ENCODE measurements at regions not wholly inside any gene's neighbourhood (a gene's known extent, or its start where the extent isn't known, plus 50 kb on each side); places are given as distances from the start of the nearest gene placed in this dataset.
"Not testable (repeated sequence)": the region's sequence is repeated elsewhere in the genome, so short reads cannot be mapped to it uniquely, and the experiment has no call there.

GRCh38 chr9:26789959-26790358, 102.6 kb downstream of the CAAP1 start:
- no peak for DNase-seq (ENCODE audit: low spot score)

GRCh38 chr9:26786564-26786963, 106.0 kb downstream of the CAAP1 start:
- no peak for DNase-seq (ENCODE audit: low spot score)

GRCh38 chr9:26782899-26783298, 109.7 kb downstream of the CAAP1 start:
- DNase-seq (ENCODE audit: low spot score) = no peak

DNA sequence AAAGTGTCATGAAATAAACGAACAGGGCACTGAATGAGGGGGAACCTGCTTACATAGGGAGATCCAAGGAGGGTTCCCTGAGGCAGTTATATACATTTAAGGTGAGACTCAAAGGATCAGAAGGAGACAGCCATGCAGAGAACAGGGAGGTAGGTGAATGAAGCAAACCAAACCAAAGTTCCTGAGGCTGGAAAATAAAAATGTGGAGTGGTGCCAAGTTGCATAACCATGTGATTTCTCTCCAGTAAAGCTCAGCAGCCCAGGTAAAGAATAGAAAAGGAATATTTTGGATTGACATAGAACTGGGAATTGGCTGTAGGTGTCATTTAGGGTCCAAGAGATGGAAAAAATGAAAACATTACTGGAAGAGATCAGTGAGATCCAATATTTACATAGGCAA, 110.7 kb downstream of the CAAP1 start:
- DNase-seq (ENCODE audit: low spot score) = no peak

- DNase-seq (ENCODE audit: low spot score) = not testable (repeated sequence)
Measured at GRCh38 chr9:26780307-26780706, 112.3 kb downstream of the CAAP1 start.

DNA sequence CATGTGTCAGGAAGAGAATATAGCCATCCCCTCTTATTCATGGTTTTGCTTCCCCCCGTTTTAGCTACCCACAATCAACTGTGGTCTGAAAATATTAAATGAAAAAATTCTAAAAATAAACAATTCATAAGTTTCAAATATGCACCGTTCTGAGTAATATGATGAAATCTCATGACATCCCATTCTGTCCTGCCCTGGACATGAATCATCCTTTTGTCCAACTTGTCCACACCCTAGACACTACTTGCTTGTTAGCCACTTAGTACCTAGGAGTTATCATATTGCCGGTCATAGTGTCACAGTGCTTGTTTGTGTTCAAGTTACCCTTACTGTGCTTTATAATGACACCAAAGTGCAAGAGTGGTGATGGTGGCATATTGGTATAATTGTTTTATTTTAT, 113.5 kb downstream of the CAAP1 start:
- DNase-seq (ENCODE audit: low spot score) = no peak

- DNase-seq (ENCODE audit: low spot score) = no peak
Measured at GRCh38 chr9:26775391-26775790, 117.2 kb downstream of the CAAP1 start.

DNA sequence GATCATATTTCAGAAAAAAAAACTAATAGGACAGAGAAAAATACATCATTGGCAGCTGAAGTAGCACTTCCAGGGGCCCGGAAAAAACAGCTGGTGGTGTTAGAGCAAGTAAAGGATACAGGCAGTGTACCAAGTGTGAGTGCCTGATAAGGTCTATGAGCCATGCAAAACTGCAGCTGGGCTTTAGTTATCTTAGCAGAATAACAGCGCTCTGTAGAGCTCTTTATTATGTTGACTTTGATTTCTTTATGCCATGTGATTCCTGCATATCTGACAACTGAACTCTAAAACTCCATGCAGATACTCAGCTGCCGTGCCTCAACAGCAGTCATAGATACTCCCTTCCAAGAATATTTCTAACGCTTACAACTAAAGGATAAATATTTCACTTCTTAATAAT, 119.5 kb downstream of the CAAP1 start:
- no peak for DNase-seq (ENCODE audit: low spot score)

- no peak for DNase-seq (ENCODE audit: low spot score)
Measured at GRCh38 chr9:26770821-26771220, 121.8 kb downstream of the CAAP1 start.

DNA sequence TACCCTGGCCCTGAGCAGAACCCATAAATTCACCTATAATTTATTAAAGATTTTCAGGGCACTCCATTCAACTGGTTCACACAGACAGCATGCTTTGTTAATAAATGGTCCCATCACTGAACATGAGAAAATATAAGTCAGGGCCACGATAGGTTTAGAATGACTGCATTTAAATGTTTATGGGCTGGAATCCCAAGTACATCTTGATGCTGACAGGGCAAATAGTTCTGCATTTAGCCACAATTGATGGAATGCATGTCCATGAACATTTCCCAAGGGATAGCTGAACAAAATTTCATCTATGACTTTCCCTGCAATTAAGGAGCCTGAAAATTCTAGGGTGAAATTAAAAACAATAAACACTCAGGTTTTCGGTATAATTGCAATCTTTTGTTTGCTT, 124.5 kb downstream of the CAAP1 start:
- no peak for DNase-seq (ENCODE audit: low spot score)

DNA sequence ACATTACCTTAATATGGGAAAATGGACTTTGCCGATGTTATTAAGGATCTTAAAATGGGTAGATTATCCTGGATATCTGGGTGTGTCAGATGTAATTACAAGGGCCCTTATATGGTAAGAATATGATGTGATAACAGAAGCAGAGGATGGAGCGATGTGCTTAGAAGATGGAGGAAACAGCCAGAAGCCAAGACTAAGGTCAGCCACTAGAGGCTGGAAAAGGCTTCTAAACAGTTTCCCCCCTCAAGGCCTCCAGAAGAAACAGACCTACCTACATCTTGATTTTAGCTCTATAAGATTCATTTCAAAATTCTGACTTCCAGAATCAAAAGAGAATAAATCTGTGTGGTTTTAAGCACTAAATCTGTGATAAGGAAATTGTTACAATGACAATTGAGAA, 131.9 kb downstream of the CAAP1 start:
- DNase-seq (ENCODE audit: low spot score) = no peak

DNA sequence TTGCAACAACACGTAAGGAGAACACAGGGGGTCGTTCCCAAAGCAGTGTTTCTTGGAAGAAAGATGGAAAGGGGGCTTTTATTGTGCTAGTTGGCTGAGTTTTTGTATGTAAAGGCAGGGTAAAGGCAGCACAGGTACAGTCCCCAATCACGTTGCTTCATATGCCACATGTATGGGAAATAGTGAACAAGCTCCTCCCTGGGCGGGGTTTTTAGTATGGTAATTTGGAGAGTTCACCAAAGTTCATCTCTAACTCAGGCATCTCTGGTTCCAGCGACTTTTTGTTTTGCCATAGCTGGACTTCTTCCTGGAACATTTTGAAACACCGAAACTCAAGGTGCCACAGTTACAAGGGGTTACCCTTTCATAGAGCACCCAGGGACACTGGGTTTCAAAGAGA, 133.9 kb downstream of the CAAP1 start:
- no peak for DNase-seq (ENCODE audit: low spot score)

DNA sequence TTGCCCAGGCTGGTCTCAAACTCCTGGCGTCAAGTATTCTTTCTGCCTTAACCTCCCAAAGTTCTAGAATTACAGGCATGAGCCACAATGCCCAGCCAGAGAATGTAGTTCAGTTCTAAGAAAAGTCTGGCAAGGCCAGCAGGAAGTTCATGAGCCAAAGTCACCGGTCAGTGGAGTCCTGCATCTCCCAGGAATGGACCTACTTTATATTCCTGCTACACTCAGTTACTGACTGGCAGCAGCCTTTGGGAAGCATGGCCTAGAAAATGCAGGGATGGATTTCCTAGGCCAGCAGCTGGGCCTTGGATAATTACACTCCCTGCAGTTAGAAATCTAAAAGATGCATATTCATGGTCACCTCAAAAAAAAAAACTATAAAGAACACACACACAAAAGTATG, 135.7 kb downstream of the CAAP1 start:
- no peak for DNase-seq (ENCODE audit: low spot score)

- DNase-seq (ENCODE audit: low spot score) = no peak
Measured at GRCh38 chr9:26755476-26755875, 137.1 kb downstream of the CAAP1 start.

DNA sequence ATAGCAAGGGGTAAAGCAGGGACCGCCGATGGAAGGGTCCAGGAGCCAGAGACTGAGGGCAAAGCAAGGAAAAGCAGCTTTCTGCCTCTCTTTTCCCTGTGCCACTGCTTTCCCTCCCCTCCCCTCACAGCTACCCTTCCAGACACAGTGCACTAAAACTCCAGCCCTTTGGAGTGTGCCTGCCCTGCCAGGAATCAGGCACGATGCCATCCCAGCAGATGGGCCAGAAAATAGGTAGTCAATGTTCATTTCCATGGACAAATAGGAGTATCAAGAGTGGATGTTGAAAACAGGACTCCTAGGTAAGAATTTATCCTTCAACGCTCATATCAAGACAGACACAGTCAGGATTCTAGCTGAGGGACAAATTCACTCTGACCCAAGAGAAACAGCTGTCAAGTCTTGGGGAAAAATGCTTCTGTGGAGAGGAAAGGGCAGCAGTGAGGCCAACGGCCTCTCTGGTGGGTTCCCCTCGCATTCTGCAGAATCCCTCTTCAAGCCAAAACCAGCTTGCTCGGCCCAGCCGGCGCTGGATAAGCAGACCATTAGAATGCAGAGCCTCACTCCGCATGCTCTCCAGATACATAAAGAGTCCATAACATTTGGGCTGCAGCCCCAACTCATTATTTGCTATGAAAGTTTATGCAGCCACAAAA, 138.0 kb downstream of the CAAP1 start:
- DNase-seq (ENCODE audit: low spot score) = no peak

- no peak for DNase-seq (ENCODE audit: low spot score)
Measured at GRCh38 chr9:26753971-26754370, 138.6 kb downstream of the CAAP1 start.

DNA sequence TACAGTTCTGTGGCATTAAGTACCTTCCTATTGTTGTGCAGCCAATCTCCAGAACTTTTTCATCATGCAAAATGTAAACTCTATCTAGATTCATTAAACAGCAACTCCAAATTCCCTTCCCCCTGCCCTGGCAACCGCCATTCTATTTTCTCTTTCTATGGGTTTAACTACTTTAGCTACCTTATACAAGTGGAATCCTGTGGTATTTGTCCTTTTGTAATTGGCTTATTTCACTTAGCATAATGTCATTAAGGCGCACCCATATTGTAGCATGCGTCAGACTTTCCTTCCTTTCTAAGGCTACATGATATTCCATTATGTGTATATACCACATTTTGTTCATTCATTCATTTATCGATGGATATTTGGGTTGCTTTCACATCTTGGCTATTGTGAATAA, 142.4 kb downstream of the CAAP1 start:
- DNase-seq (ENCODE audit: low spot score) = no peak

DNA sequence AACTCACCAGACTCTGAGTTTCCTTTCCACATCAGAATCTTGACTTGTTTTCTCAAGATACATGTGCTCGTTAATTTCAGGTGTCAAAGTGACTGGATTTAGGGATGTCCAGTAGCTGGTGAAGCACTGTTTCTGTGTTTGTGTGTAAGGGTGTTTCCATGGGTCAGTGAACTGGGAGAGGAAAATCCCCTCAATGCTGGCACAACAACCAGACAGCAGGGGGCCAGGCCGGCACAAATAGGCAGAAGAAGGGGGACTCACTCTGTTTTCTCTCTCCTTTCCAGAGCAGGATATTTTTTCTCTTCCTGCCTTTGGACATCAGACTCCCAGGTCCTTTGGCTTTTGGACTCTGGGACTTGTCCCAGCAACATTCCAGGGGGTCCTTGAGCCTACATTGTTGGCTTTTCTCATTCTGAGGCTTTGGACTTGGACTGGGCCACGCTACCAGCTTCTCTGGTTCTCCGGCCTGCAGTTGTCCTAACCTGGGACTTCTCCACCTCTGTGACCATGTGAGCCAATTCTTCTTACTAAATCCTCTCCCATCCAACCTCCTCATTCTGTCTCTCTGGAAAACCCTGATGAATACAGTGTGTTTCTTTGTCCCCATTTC, 144.0 kb downstream of the CAAP1 start:
- DNase-seq (ENCODE audit: low spot score) = no peak

GRCh38 chr9:26747611-26748010, 145.0 kb downstream of the CAAP1 start:
- DNase-seq (ENCODE audit: low spot score) = no peak

DNA sequence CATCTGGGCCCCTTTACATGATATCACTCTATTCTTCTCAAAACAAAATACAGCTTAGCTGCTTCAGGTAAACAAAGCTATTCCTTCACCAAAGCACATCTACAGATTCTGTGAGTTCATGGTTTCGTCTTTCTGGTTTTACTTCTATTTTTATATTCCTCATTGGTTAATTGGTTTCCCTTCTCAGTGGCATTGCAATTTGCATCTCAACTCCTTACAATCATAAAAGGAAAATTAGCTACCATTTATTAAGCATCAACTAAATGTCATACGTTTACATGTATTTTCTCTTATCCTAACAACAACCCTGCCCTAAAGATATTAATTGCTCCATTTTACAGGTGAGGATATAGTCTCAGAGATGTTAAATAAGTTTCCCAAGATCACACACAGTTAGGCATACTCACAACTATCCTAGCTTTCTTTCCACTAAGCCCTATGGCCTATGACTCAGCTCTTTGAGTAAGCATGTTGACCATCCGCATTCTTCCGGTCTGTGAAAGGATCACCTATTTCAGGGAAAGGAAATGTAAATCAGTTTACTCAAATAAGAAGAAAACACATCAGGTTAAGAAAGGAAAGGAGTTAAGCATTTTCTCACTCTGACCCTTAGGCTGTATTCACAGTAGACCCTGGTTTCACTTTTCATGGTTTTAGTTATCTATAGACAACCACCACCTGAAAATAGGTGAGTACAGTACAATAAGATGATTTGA, 146.1 kb downstream of the CAAP1 start:
- peak; percentile 39 for DNase-seq (ENCODE audit: low spot score)

GRCh38 chr9:26745111-26745510, 147.5 kb downstream of the CAAP1 start:
- DNase-seq (ENCODE audit: low spot score) = no peak

DNA sequence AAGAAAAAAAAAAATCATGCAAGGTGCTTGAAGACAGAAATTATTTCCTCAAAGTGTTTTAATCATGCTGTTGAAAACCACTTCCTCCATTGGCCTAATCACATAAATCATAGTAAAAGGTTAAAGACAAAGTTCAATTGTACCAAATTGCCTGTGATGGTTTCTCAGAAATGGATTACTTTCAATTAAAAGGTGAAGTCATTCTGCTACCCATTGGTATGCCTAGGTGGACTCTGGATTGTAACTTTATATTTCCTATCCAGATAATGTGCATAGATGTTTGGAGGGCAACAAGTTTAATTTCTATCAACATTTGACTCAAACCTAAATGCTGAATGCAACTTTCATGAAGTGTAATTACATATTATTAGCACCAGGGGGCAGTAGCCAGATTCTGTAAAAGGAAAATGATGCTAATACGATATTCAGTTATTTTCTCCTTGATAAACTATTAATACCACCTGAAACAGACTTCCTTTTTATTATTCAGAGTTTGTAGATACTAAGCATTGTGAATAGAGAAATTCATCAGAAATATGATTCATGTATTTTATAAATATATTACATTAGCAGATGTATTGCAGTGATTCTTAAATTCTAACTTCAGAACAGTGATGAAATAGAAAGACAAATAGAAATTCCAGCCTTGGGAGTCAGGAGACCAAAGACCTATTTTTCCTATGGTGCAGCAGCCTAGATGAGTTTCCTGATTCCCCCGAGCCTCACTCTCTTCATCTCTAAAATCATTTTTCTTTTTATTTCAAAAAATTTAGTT, 148.2 kb downstream of the CAAP1 start:
- peak; percentile 53 for DNase-seq (ENCODE audit: low spot score)
